Activated CD8-positive, alpha-beta memory T cell treated with anti-CD3 and anti-CD28 coated beads, Interleukin-2, amount 50 U/mL, for 24 hours (primary cell): ENCODE measurements at regions not wholly inside any gene's neighbourhood (a gene's known extent, or its start where the extent isn't known, plus 50 kb on each side); places are given as distances from the start of the nearest gene placed in this dataset.

Experiments
- DNase-seq: peaks from one replicate; pipeline ENCODE4 v3.0.0-alpha.2; 2020; ENCODE audit errors: extremely low read depth

- no peak for DNase-seq
Observed at GRCh38 chr20:21577551-21577950, 63.7 kb upstream of the NKX2-2 start.

GRCh38 chr20:21575981-21576740 is 62.3 kb upstream of the NKX2-2 start:
- no peak for DNase-seq

GRCh38 chr20:21575167-21575566 is 61.3 kb upstream of the NKX2-2 start:
- DNase-seq = no peak

GRCh38 chr20:21574443-21574842 is 60.6 kb upstream of the NKX2-2 start:
- no peak for DNase-seq

GRCh38 chr20:21573259-21573658 is 59.4 kb upstream of the NKX2-2 start:
- DNase-seq = no peak

GRCh38 chr20:21571841-21572690 is 58.2 kb upstream of the NKX2-2 start:
- no peak for DNase-seq

- no peak for DNase-seq
Observed at GRCh38 chr20:21570285-21570992, 56.6 kb upstream of the NKX2-2 start.

GRCh38 chr20:21569586-21569985 is 55.7 kb upstream of the NKX2-2 start:
- no peak for DNase-seq

GRCh38 chr20:21564127-21564773 is 50.4 kb upstream of the NKX2-2 start:
- DNase-seq = no peak
